PC-3 (cell line): ENCODE measurements at regions not wholly inside any gene's neighbourhood (a gene's known extent, or its start where the extent isn't known, plus 50 kb on each side); places are given as distances from the start of the nearest gene placed in this dataset.

Experiments
- EZH2 ChIP-seq: fragments of 300-600 bp; sonication (generic); IDR thresholded peaks from one replicate; pipeline ENCODE4 v1.6.1; 2017; ENCODE audit warnings: antibody characterized with exemption, mild to moderate bottlenecking, low read length; ENCODE audit not compliant: unreplicated experiment
- EZH2phosphoT487 ChIP-seq: fragments of 300-600 bp; sonication (generic); IDR thresholded peaks from 2 replicates; pipeline ENCODE4 v1.6.1; 2018; ENCODE audit warnings: mild to moderate bottlenecking, antibody characterized with exemption, low read length, borderline replicate concordance
- TF ChIP-seq, protein P1 (sequence below): fragments of 300-600 bp; sonication (generic); conservative IDR thresholded peaks from 2 replicates; pipeline ENCODE4 v1.5.1; 2017; ENCODE audit warnings: antibody characterized with exemption, low read depth, mild to moderate bottlenecking, low read length

GRCh38 chr5:68777135-68777534, 316.7 kb upstream of the SLC30A5 start:
- TF ChIP-seq, protein P1, sequence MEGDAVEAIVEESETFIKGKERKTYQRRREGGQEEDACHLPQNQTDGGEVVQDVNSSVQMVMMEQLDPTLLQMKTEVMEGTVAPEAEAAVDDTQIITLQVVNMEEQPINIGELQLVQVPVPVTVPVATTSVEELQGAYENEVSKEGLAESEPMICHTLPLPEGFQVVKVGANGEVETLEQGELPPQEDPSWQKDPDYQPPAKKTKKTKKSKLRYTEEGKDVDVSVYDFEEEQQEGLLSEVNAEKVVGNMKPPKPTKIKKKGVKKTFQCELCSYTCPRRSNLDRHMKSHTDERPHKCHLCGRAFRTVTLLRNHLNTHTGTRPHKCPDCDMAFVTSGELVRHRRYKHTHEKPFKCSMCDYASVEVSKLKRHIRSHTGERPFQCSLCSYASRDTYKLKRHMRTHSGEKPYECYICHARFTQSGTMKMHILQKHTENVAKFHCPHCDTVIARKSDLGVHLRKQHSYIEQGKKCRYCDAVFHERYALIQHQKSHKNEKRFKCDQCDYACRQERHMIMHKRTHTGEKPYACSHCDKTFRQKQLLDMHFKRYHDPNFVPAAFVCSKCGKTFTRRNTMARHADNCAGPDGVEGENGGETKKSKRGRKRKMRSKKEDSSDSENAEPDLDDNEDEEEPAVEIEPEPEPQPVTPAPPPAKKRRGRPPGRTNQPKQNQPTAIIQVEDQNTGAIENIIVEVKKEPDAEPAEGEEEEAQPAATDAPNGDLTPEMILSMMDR, result no peak
- no peak for TF ChIP-seq EZH2phosphoT487
- no peak for TF ChIP-seq EZH2
